ENCODE measurements at regions not wholly inside any gene's neighbourhood (a gene's known extent, or its start where the extent isn't known, plus 50 kb on each side); places are given as distances from the start of the nearest gene placed in this dataset.

- TF ChIP-seq POLR2A (IDR thresholded peaks at IDR 0.05) = no peak
- TF ChIP-seq, protein P1, sequence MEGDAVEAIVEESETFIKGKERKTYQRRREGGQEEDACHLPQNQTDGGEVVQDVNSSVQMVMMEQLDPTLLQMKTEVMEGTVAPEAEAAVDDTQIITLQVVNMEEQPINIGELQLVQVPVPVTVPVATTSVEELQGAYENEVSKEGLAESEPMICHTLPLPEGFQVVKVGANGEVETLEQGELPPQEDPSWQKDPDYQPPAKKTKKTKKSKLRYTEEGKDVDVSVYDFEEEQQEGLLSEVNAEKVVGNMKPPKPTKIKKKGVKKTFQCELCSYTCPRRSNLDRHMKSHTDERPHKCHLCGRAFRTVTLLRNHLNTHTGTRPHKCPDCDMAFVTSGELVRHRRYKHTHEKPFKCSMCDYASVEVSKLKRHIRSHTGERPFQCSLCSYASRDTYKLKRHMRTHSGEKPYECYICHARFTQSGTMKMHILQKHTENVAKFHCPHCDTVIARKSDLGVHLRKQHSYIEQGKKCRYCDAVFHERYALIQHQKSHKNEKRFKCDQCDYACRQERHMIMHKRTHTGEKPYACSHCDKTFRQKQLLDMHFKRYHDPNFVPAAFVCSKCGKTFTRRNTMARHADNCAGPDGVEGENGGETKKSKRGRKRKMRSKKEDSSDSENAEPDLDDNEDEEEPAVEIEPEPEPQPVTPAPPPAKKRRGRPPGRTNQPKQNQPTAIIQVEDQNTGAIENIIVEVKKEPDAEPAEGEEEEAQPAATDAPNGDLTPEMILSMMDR (IDR thresholded peaks at IDR 0.05) = no peak
These were observed 1393.9 kb upstream of the C9orf72 start for GRCh38 chr9:28967226-28967625.
